Activated T-helper 17 cell treated with anti-CD3 and anti-CD28 coated beads, Interleukin-2, amount 50 U/mL, for 72 hours (primary cell): ENCODE measurements at regions not wholly inside any gene's neighbourhood (a gene's known extent, or its start where the extent isn't known, plus 50 kb on each side); places are given as distances from the start of the nearest gene placed in this dataset.
"Not testable (repeated sequence)": the region's sequence is repeated elsewhere in the genome, so short reads cannot be mapped to it uniquely, and the experiment has no call there.

Experiments used
- ATAC-seq: fragments of 150-1000 bp; cut with Tn5 transposase; replicated peaks from 2 replicates; pipeline ENCODE4 v1.10.0; 2021; ENCODE audit warnings: mild to moderate bottlenecking, moderate library complexity
- H3K27ac Mint-ChIP-seq: one replicate; pipeline ENCODE4 v1.8.0; 2022; ENCODE audit warnings: mixed read lengths
- H3K27me3 Mint-ChIP-seq: one replicate; pipeline ENCODE4 v1.8.0; 2022; ENCODE audit warnings: mixed read lengths
- H3K36me3 Mint-ChIP-seq: one replicate; pipeline ENCODE4 v1.8.0; 2022; ENCODE audit warnings: low read depth, mild to moderate bottlenecking, mixed read lengths
- H3K4me1 Mint-ChIP-seq: one replicate; pipeline ENCODE4 v1.8.0; 2022; ENCODE audit warnings: mixed read lengths
- H3K4me3 Mint-ChIP-seq: one replicate; pipeline ENCODE4 v1.8.0; 2022; ENCODE audit warnings: mild to moderate bottlenecking, mixed read lengths
- H3K9me3 Mint-ChIP-seq: one replicate; pipeline ENCODE4 v1.8.0; 2022; ENCODE audit warnings: mixed read lengths

- no peak overlapping the region for H3K27ac Mint-ChIP-seq
- ATAC-seq = no peak
- no peaks in the 10 kb centered on the region for H3K9me3 Mint-ChIP-seq
Observed at GRCh38 chr1:183753464-183753891, 51.4 kb upstream of the RGL1 start.

GRCh38 chr1:183744132-183744913, 60.6 kb upstream of the RGL1 start:
- no peaks in the 10 kb centered on the region for H3K27me3 Mint-ChIP-seq

More at GRCh38 chr1:183753464-183753891, 51.4 kb upstream of the RGL1 start:
- Mint-ChIP-seq H3K4me1 (no peaks in the 10 kb centered on the region), H3K4me3 (no peak overlapping the region), H3K27me3 (peaks cover 3% of the 10 kb centered on the region), H3K36me3 (no peaks in the 10 kb centered on the region)

GRCh38 chr1:183742355-183742754, 62.6 kb upstream of the RGL1 start:
- H3K9me3 Mint-ChIP-seq = no peaks in the 10 kb centered on the region
- H3K4me3 Mint-ChIP-seq = no peak overlapping the region
- ATAC-seq = no peak
- no peaks in the 10 kb centered on the region for H3K36me3 Mint-ChIP-seq
- H3K4me1 Mint-ChIP-seq = no peaks in the 10 kb centered on the region
- no peaks in the 10 kb centered on the region for H3K27me3 Mint-ChIP-seq
- no peak overlapping the region for H3K27ac Mint-ChIP-seq

More at GRCh38 chr1:183744132-183744913, 60.6 kb upstream of the RGL1 start:
- no peak overlapping the region for H3K4me3 Mint-ChIP-seq
- peaks cover 8% of the 10 kb centered on the region for H3K36me3 Mint-ChIP-seq
- no peaks in the 10 kb centered on the region for H3K4me1 Mint-ChIP-seq
- ATAC-seq = no peak
- no peak overlapping the region for H3K27ac Mint-ChIP-seq
- peaks cover 4% of the 10 kb centered on the region for H3K9me3 Mint-ChIP-seq

DNA sequence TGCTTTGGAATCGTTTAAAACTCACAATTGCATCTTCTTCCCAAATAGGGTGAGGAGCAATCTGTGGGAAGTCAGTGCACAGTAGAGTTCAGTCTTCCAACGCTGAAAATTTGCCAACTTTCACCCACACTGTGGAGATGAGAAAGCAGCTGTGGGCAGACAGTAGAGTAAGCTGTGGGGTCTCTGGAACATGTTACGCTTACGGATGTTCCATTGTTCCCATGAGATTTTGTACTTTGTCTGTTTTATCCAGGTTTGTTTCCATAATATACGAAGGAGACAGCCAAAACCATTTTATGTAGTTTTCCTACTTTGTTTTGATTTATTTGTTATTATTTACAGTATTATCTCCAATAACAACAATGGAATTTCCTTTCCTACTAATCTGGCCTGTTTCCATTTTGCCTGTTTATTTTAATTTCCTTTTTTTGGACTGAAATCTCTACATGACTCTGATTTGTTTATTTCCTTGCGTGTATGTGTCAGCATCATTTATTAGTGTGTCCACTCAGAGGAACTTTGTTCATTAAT, 65.1 kb upstream of the RGL1 start:
- no peaks in the 10 kb centered on the region for H3K27me3 Mint-ChIP-seq
- ATAC-seq = no peak
- H3K4me1 Mint-ChIP-seq = no peaks in the 10 kb centered on the region
- H3K36me3 Mint-ChIP-seq = no peaks in the 10 kb centered on the region
- H3K4me3 Mint-ChIP-seq = no peak overlapping the region
- H3K9me3 Mint-ChIP-seq = no peaks in the 10 kb centered on the region
- no peak overlapping the region for H3K27ac Mint-ChIP-seq

DNA sequence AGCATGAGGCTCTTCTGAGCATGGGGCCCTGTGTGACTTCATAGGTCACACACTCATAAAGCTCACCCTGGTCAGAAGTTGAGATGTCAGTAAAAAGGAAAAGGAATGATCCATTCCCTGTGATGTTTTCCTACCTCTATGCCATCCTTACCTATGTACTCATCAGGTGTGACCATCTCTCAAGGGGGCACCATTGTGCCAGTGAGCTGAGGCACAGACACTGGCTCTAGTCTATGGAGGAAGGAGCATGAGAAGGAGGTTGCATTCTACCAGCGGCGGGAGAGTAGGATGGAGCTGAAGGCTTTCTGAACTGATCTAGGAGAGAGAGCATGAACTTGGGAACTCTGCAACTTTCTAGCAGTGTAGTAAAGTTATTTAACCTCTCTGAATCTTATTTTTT, 65.8 kb upstream of the RGL1 start:
- no peaks in the 10 kb centered on the region for H3K27me3 Mint-ChIP-seq
- H3K36me3 Mint-ChIP-seq = no peaks in the 10 kb centered on the region
- H3K4me3 Mint-ChIP-seq = no peak overlapping the region
- no peak overlapping the region for H3K27ac Mint-ChIP-seq
- no peak for ATAC-seq
- H3K9me3 Mint-ChIP-seq = no peaks in the 10 kb centered on the region
- H3K4me1 Mint-ChIP-seq = no peaks in the 10 kb centered on the region

DNA sequence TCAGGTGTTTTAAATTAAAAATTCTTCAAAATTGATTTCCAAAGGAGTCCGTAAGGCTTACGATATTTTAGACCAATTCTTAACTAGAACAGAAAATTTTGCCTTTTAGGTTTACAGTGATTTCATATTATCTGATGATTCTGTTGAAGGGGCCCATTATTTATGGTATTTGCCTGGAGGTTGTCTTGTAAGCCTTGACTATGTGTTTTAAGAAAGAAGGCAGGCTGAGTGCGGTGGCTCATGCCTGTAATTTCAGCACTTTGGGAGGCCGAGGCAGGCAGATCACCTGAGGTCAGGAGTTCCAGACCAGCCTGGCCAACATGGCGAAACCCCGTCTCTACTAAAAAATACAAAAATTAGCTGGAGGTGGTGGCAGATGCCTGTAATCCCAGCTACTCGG, 67.0 kb upstream of the RGL1 start:
- not testable (repeated sequence) for ATAC-seq, H3K9me3 Mint-ChIP-seq, H3K27ac Mint-ChIP-seq, H3K4me1 Mint-ChIP-seq, H3K27me3 Mint-ChIP-seq, H3K4me3 Mint-ChIP-seq, H3K36me3 Mint-ChIP-seq

DNA sequence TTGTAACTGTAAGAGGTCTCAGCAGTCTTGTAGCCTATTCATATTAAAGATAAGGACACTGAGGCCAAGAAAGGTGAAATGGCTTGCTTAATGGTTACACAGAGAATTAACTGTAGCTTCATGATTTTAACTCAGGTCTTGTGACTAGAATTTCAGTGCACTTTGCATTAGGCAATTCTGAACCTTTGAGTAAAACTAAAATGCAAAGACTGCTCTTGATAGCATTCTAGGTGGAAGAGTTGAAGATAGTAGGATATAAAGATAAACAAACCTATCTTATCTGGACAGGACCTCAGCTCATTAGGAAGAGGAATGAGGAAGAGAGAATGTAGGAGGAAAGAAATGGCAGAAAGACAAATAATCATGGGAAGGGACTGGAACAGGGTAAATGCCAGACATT, 68.6 kb upstream of the RGL1 start:
- H3K9me3 Mint-ChIP-seq = no peaks in the 10 kb centered on the region
- no peak overlapping the region for H3K4me3 Mint-ChIP-seq
- H3K36me3 Mint-ChIP-seq = no peaks in the 10 kb centered on the region
- no peaks in the 10 kb centered on the region for H3K27me3 Mint-ChIP-seq
- H3K27ac Mint-ChIP-seq = no peak overlapping the region
- ATAC-seq = no peak
- H3K4me1 Mint-ChIP-seq = no peaks in the 10 kb centered on the region

- Mint-ChIP-seq H3K36me3 (no peaks in the 10 kb centered on the region), H3K9me3 (no peaks in the 10 kb centered on the region), H3K4me1 (no peaks in the 10 kb centered on the region), H3K27me3 (no peaks in the 10 kb centered on the region), H3K27ac (no peak overlapping the region), H3K4me3 (no peak overlapping the region)
- ATAC-seq = no peak
Observed at GRCh38 chr1:183735069-183735860, 69.7 kb upstream of the RGL1 start.

DNA sequence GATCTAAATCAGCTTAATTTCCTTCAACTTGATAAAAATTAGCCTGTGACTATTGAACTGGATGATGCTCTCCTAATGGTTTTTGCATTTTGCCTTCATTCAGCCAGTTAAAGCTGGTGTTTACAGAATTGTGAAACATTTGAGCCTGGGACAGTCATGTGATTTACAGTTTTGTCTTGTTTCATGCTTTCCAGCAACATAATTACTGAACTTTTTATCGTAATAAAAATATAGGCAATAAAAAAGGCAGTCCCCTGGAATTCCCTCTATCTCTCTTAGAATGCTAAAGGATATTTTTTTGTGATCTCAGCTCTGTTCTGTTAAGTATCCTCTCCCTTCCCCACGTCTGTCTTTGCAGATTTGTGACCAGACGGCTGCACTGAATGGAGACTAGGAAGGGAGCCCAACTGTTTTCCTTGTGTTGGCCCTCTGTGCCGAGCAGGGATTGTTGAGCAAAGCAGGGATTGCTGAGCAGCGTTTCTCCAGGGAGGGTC, 70.3 kb upstream of the RGL1 start:
- H3K4me3 Mint-ChIP-seq = no peak overlapping the region
- no peaks in the 10 kb centered on the region for H3K4me1 Mint-ChIP-seq
- no peak overlapping the region for H3K27ac Mint-ChIP-seq
- H3K36me3 Mint-ChIP-seq = no peaks in the 10 kb centered on the region
- ATAC-seq = no peak
- no peaks in the 10 kb centered on the region for H3K27me3 Mint-ChIP-seq
- no peaks in the 10 kb centered on the region for H3K9me3 Mint-ChIP-seq

- Mint-ChIP-seq H3K27ac (no peak overlapping the region), H3K4me1 (no peaks in the 10 kb centered on the region), H3K9me3 (no peaks in the 10 kb centered on the region), H3K36me3 (no peaks in the 10 kb centered on the region), H3K27me3 (no peaks in the 10 kb centered on the region), H3K4me3 (no peak overlapping the region)
- ATAC-seq = no peak
Observed at GRCh38 chr1:183733715-183734114, 71.2 kb upstream of the RGL1 start.

DNA sequence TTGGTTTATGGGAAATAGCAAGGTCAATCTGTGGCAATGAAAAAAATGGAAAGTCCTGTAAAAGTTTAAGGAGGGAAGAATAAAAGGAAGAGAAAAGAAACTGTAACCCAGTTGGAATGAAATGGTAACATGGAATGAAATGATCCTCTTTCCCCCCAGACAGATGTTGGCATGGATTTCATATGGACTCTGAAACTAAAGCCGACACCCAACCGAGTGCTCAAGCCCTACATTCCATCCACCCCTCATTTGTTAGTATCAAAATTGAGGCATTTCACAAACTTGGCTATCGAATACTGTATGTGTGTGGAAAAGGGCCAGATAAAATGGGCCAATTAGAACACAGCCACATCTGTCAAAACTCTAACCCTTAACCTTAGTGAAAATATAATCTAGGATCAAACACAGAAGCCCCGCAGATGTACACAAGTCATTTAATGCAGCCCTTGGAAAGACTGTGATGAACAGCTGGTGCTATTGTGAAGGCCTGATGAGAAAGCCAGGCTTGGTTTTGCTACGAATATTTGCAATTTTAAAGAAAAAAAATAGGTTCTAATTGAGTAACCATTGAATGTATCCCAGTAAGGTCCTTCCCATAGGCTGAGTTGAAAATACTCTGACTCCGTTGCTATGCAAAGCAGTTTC, 72.6 kb upstream of the RGL1 start:
- no peak for ATAC-seq
- Mint-ChIP-seq H3K27me3 (no peaks in the 10 kb centered on the region), H3K27ac (no peak overlapping the region), H3K9me3 (no peaks in the 10 kb centered on the region), H3K36me3 (no peaks in the 10 kb centered on the region), H3K4me3 (no peak overlapping the region), H3K4me1 (no peaks in the 10 kb centered on the region)

DNA sequence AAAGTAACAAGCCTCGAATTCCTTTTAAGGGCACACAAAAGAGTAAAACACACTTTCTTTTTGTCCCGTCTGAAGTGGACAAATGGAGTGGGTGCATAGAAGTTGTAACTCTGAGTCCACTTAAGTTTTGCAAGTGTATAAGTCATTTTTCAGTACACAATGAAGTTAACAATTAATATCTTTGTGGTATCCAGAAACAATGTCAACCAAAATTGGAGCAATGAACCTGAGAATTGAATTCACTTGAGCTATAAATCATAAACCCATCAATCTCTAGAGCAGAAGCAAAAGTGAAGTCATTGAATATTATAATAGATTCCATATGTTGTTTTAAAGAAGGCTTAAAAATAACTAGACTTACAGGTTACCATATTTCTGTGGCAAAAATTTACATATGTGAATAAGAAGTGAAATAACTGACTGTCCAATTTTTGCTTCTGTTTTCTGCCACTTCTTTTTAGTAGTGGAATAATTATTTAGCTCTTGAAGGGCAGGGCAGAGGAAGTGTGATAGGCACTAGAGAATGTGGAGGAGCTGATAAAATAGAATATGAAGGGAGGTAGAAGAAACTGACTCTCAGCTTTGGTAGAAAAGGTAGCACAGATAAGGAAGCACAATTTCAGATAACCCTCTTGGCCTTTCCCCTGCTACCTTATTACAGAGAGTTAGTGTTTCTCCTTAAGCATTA, 73.9 kb upstream of the RGL1 start:
- Mint-ChIP-seq H3K36me3 (no peaks in the 10 kb centered on the region), H3K4me3 (no peak overlapping the region), H3K27ac (no peak overlapping the region), H3K27me3 (no peaks in the 10 kb centered on the region), H3K9me3 (no peaks in the 10 kb centered on the region), H3K4me1 (no peaks in the 10 kb centered on the region)
- ATAC-seq = no peak

- ATAC-seq = no peak
- Mint-ChIP-seq H3K4me1 (no peaks in the 10 kb centered on the region), H3K27me3 (no peaks in the 10 kb centered on the region), H3K9me3 (no peaks in the 10 kb centered on the region), H3K4me3 (no peak overlapping the region), H3K36me3 (no peaks in the 10 kb centered on the region), H3K27ac (no peak overlapping the region)
Observed at GRCh38 chr1:183730107-183730724, 74.7 kb upstream of the RGL1 start.

- Mint-ChIP-seq H3K36me3 (no peaks in the 10 kb centered on the region), H3K27ac (no peak overlapping the region), H3K4me1 (no peaks in the 10 kb centered on the region), H3K4me3 (no peak overlapping the region), H3K27me3 (no peaks in the 10 kb centered on the region), H3K9me3 (no peaks in the 10 kb centered on the region)
- ATAC-seq = no peak
Observed at GRCh38 chr1:183726825-183727224, 73.7 kb upstream of the APOBEC4 start.
